GM20000 (cell line): ENCODE measurements at regions not wholly inside any gene's neighbourhood (a gene's known extent, or its start where the extent isn't known, plus 50 kb on each side); places are given as distances from the start of the nearest gene placed in this dataset.

Experiments
- DNase-seq: peaks from one replicate; pipeline ENCODE4 v3.0.0; 2012; ENCODE audit warnings: low spot score
- CTCF ChIP-seq: IDR thresholded peaks from 2 replicates; pipeline ENCODE4 v1.5.1; 2012; ENCODE audit warnings: mild to moderate bottlenecking, control low read depth; ENCODE audit errors: extremely low read depth, missing control alignments

- no peak for DNase-seq
- TF ChIP-seq CTCF, result no peak
Measured at GRCh38 chr20:23224806-23225205, 125.8 kb upstream of the NXT1 start.

- no peak for TF ChIP-seq CTCF
- no peak for DNase-seq
Measured at GRCh38 chr20:23223908-23224580, 126.5 kb upstream of the NXT1 start.

- no peak for TF ChIP-seq CTCF
- DNase-seq, result no peak
Measured at GRCh38 chr20:23222531-23223200, 127.9 kb upstream of the NXT1 start.

GRCh38 chr20:23217023-23217422 is 130.9 kb upstream of the CD93 start:
- TF ChIP-seq CTCF, result no peak
- DNase-seq, result no peak

- no peak for DNase-seq
- TF ChIP-seq CTCF, result no peak
Measured at GRCh38 chr20:23215344-23215995, 129.3 kb upstream of the CD93 start.

- no peak for TF ChIP-seq CTCF
- DNase-seq, result no peak
Measured at GRCh38 chr20:23214903-23215302, 128.8 kb upstream of the CD93 start.

- TF ChIP-seq CTCF, result no peak
- DNase-seq, result no peak
Measured at GRCh38 chr20:23212464-23212995, 126.4 kb upstream of the CD93 start.
